A549 (cell line): ENCODE measurements at regions not wholly inside any gene's neighbourhood (a gene's known extent, or its start where the extent isn't known, plus 50 kb on each side); places are given as distances from the start of the nearest gene placed in this dataset.

Experiments used
- ATAC-seq, 2 experiments: fragments of 200-7000 bp in 1 of 2; fragments of >200 bp in 1 of 2; cut with Nextera tagmentation in 1 of 2; cut with Tn5 transposase in 1 of 2; 3 replicates each; pipeline versions ENCODE4 v1.8.0 to v1.9.1; 2018 to 2020; ENCODE audit warnings: mild to moderate bottlenecking in 1 of 2, moderate library complexity in 1 of 2
- CTCF ChIA-PET: fragments of 300-600 bp; sonication (Branson Sonifier 250); formaldehyde crosslinking; extraction: SDS; loops from one replicate; lab custom pipeline; 2021; ENCODE audit warnings: antibody characterized with exemption, inconsistent platforms; lab: Yijun Ruan, JAX
- POLR2A ChIA-PET: fragments of 350-600 bp; formaldehyde crosslinking; extraction: SDS; loops from one replicate; lab custom pipeline; 2021; ENCODE audit warnings: antibody characterized with exemption, inconsistent platforms; lab: Yijun Ruan, JAX
- DNase-seq, 2 experiments: peaks; one replicate each; pipeline versions ENCODE4 v3.0.0 to v3.0.0-alpha.2; 2011 to 2016; ENCODE audit warnings: low read depth in 1 of 2, low spot score in 1 of 2
- FAIRE-seq: peaks from 2 replicates; lab custom pipeline; 2011; peaks lifted over from hg19 to GRCh38; lab: Jason Lieb, UNC
- H3K27ac ChIP-seq, 2 experiments: fragments of >200 bp; sonication (Bioruptor Twin); formaldehyde crosslinking; 3 replicates each; pipeline ENCODE4 v1.5.1; 2016 to 2017
- H3K4me1 ChIP-seq: fragments of >200 bp; sonication (Bioruptor Twin); formaldehyde crosslinking; 3 replicates; pipeline ENCODE4 v1.6.1; 2016
- H3K4me2 ChIP-seq: fragments of >200 bp; sonication (Bioruptor Twin); formaldehyde crosslinking; 3 replicates; pipeline ENCODE4 v1.6.1; 2016
- H3K4me3 ChIP-seq: fragments of >200 bp; sonication (Bioruptor Twin); formaldehyde crosslinking; 3 replicates; pipeline ENCODE4 v1.5.1; 2016
- H3K9me3 ChIP-seq: fragments of >200 bp; sonication (Bioruptor Twin); formaldehyde crosslinking; 3 replicates; pipeline ENCODE4 v1.6.1; 2016
- CBX8 ChIP-seq: fragments of 200-600 bp; sonication (generic); IDR thresholded peaks from 2 replicates; pipeline ENCODE4 v1.6.1; 2016
- CEBPB ChIP-seq, 2 experiments: fragments of >200 bp in 1 of 2; sonication (Bioruptor Twin) in 1 of 2; formaldehyde crosslinking in 1 of 2; IDR thresholded peaks; 2 replicates each; pipeline ENCODE4 v1.6.1; 2012 to 2016
- CHD4 ChIP-seq: fragments of 200-600 bp; sonication (generic); IDR thresholded peaks from 2 replicates; pipeline ENCODE4 v1.6.1; 2016; ENCODE audit warnings: antibody characterized with exemption, mild to moderate bottlenecking, borderline replicate concordance
- EHF ChIP-seq: fragments of 250-450 bp; sonication (Bioruptor Pico); IDR thresholded peaks from 2 replicates; pipeline ENCODE4 v1.5.0; 2020; ENCODE audit warnings: mild to moderate bottlenecking
- EHMT2 ChIP-seq: fragments of 200-600 bp; sonication (generic); IDR thresholded peaks from 2 replicates; pipeline ENCODE4 v1.6.1; 2016; ENCODE audit warnings: antibody characterized with exemption, low read depth, mild to moderate bottlenecking, moderate library complexity
- ESRRA ChIP-seq: fragments of 150-350 bp; IDR thresholded peaks from 2 replicates; pipeline ENCODE4 v1.6.1; 2014; ENCODE audit warnings: mild to moderate bottlenecking, low read length, borderline replicate concordance
- FOSB ChIP-seq: fragments of 250-450 bp; sonication (Bioruptor Pico); IDR thresholded peaks from 2 replicates; pipeline ENCODE4 v1.5.0; 2020; ENCODE audit warnings: mild to moderate bottlenecking, moderate library complexity
- FOXS1 ChIP-seq: fragments of 250-450 bp; sonication (Bioruptor Pico); IDR thresholded peaks from 2 replicates; pipeline ENCODE4 v1.5.0; 2020; ENCODE audit warnings: mild to moderate bottlenecking, moderate library complexity
- GATA3 ChIP-seq: IDR thresholded peaks from 2 replicates; pipeline ENCODE4 v1.6.1; 2012; ENCODE audit warnings: borderline replicate concordance
- HEYL ChIP-seq: fragments of 250-450 bp; sonication (Bioruptor Pico); IDR thresholded peaks from 2 replicates; pipeline ENCODE4 v1.8.0; 2021; ENCODE audit warnings: mild to moderate bottlenecking, moderate library complexity
- HOXB13 ChIP-seq: fragments of 250-450 bp; sonication (Bioruptor Pico); IDR thresholded peaks from 2 replicates; pipeline ENCODE4 v1.5.0; 2020; ENCODE audit warnings: low read depth, mild to moderate bottlenecking, moderate library complexity
- KDM5A ChIP-seq: fragments of 200-600 bp; sonication (generic); IDR thresholded peaks from 2 replicates; pipeline ENCODE4 v1.6.1; 2016; ENCODE audit warnings: antibody characterized with exemption, mild to moderate bottlenecking
- MAFK ChIP-seq: fragments of 450-650 bp; IDR thresholded peaks from 2 replicates; pipeline ENCODE4 v1.6.1; 2014; ENCODE audit not compliant: partially characterized antibody
- MAZ ChIP-seq: fragments of 150-350 bp; IDR thresholded peaks from 2 replicates; pipeline ENCODE4 v1.6.1; 2014; ENCODE audit warnings: antibody characterized with exemption, low read depth, low read length, borderline replicate concordance
- MYC ChIP-seq: IDR thresholded peaks from 2 replicates; pipeline ENCODE4 v1.6.1; 2012; ENCODE audit warnings: mild to moderate bottlenecking, inconsistent platforms, low read length, improper control_type of control experiment, borderline replicate concordance
- NR3C1 ChIP-seq: fragments of >200 bp; sonication (Bioruptor Twin); formaldehyde crosslinking; IDR thresholded peaks from 3 replicates; pipeline ENCODE4 v1.6.1; 2017
- POLR2A ChIP-seq: IDR thresholded peaks from 2 replicates; pipeline ENCODE4 v1.6.1; 2012; ENCODE audit warnings: mild to moderate bottlenecking, low read length
- RARB ChIP-seq: fragments of 250-450 bp; sonication (Bioruptor Pico); IDR thresholded peaks from 2 replicates; pipeline ENCODE4 v1.8.0; 2021; ENCODE audit warnings: mild to moderate bottlenecking, moderate library complexity
- RCOR1 ChIP-seq: fragments of 150-350 bp; IDR thresholded peaks from 2 replicates; pipeline ENCODE4 v1.6.1; 2014; ENCODE audit warnings: antibody characterized with exemption, low read length, low read depth
- RNF2 ChIP-seq: fragments of 200-600 bp; sonication (generic); IDR thresholded peaks from 2 replicates; pipeline ENCODE4 v1.6.1; 2016; ENCODE audit warnings: low read depth, mild to moderate bottlenecking, antibody characterized with exemption, moderate library complexity, borderline replicate concordance
- SMC3 ChIP-seq: fragments of >200 bp; sonication (Bioruptor Twin); formaldehyde crosslinking; IDR thresholded peaks from 3 replicates; pipeline ENCODE4 v1.6.1; 2018; ENCODE audit warnings: inconsistent platforms
- WGBS: methylation state at CpG from one replicate; pipeline ENCODE4 v1.1.6; 2017; ENCODE audit errors: missing lambda C conversion rate; 5-methylcytosine and 5-hydroxymethylcytosine counted together
- TF ChIP-seq, protein P1 (sequence below): fragments of 250-450 bp; sonication (Bioruptor Pico); IDR thresholded peaks from 2 replicates; pipeline ENCODE4 v1.5.0; 2020; ENCODE audit warnings: low read depth, mild to moderate bottlenecking, moderate library complexity
- TF ChIP-seq, protein P2 (sequence below): fragments of 450-650 bp; IDR thresholded peaks from 2 replicates; pipeline ENCODE4 v1.6.1; 2014; ENCODE audit warnings: antibody characterized with exemption
- TF ChIP-seq, protein P3 (sequence below): IDR thresholded peaks from 2 replicates; pipeline ENCODE4 v1.6.1; 2012; ENCODE audit warnings: low read depth, borderline replicate concordance
- TF ChIP-seq, protein P4 (sequence below): fragments of 200-600 bp; sonication (generic); IDR thresholded peaks from 2 replicates; pipeline ENCODE4 v1.6.1; 2016; ENCODE audit warnings: antibody characterized with exemption, mild to moderate bottlenecking, moderate library complexity
- TF ChIP-seq, protein P5 (sequence below): fragments of >200 bp; sonication (Bioruptor Twin); formaldehyde crosslinking; IDR thresholded peaks from 2 replicates; pipeline ENCODE4 v1.6.1; 2016

DNA sequence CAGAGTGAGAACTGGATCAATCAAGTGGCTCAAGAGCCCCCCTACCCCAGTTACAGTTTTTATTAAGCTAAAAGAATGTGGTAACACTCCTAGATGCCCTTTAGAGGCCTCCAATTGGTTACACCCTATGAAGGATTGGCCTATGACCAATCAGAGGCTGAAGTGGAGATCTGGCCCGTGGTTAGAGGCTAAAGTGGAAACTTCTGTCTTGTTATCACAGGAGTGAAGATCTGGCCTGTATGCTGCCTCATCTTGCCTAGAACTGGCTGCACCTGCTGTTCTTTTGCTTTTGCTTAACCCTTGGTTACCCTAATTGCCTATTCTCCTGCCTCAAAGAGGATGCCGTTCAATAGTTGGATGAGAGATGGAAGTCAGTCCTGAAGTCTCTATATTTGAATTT is 100.1 kb upstream of the MAP2 start:
- no peak for FAIRE-seq
- no peak overlapping the region for H3K4me3 ChIP-seq
- DNase-seq: no peak
- POLR2A ChIA-PET: no interaction called here
- ATAC-seq: no peak
- TF ChIP-seq SMC3 (no peak), EHMT2 (no peak), MYC (no peak), HEYL (CRISPR knock-in tag) (no peak), MAFK (no peak), RARB (CRISPR knock-in tag) (no peak), POLR2A (no peak)
- TF ChIP-seq, protein P1, sequence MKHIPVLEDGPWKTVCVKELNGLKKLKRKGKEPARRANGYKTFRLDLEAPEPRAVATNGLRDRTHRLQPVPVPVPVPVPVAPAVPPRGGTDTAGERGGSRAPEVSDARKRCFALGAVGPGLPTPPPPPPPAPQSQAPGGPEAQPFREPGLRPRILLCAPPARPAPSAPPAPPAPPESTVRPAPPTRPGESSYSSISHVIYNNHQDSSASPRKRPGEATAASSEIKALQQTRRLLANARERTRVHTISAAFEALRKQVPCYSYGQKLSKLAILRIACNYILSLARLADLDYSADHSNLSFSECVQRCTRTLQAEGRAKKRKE (CRISPR knock-in tag): no peak
- TF ChIP-seq, protein P2, sequence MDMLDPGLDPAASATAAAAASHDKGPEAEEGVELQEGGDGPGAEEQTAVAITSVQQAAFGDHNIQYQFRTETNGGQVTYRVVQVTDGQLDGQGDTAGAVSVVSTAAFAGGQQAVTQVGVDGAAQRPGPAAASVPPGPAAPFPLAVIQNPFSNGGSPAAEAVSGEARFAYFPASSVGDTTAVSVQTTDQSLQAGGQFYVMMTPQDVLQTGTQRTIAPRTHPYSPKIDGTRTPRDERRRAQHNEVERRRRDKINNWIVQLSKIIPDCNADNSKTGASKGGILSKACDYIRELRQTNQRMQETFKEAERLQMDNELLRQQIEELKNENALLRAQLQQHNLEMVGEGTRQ: no peak
- no peaks in the 10 kb centered on the region for H3K9me3 ChIP-seq
- H3K4me2 ChIP-seq: no peak overlapping the region
- 55% methylated on average over 2 of the region's 2 CpGs for WGBS
- H3K27ac ChIP-seq: no peak overlapping the region
- no peaks in the 10 kb centered on the region for H3K4me1 ChIP-seq
- CTCF ChIA-PET: interaction anchor here (1.4 to 5.2 kb wide), 4 partner anchors 11 to 917 kb away, joined by 3 to 34 read pairs (median 4); no protein-coding TSS in a partner anchor

DNA sequence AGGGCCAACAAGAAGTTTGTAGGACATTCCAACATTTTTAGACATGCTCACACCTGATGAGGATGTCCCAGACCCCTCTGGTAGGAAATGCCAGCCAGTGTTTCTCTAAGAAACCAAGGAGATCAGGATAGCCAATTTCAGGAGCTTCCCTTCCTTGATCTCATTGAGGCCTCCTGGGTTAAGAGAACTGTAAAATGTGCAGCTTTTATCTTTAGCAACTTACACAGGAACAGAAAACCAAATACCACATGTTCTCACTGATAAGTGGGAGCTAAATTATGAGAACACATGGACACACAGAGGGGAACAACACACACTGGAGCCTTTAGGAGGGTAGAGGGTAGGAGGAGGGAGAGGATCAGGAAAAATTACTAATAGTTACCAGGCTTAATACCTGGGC is 99.6 kb upstream of the MAP2 start:
- POLR2A ChIA-PET: no interaction called here
- ATAC-seq (no peak), DNase-seq (no peak), FAIRE-seq (no peak)
- no peak overlapping the region for H3K4me3 ChIP-seq
- no peak overlapping the region for H3K4me2 ChIP-seq
- no peak for TF ChIP-seq RCOR1
- TF ChIP-seq CBX8: no peak
- TF ChIP-seq EHF (CRISPR knock-in tag): no peak
- TF ChIP-seq HEYL (CRISPR knock-in tag): no peak
- TF ChIP-seq FOSB (CRISPR knock-in tag): no peak
- no peak for TF ChIP-seq CEBPB (IDR thresholded peaks at IDR 0.05)
- no peak for TF ChIP-seq CHD4
- TF ChIP-seq NR3C1: no peak
- no peak for TF ChIP-seq GATA3
- TF ChIP-seq, protein P3, sequence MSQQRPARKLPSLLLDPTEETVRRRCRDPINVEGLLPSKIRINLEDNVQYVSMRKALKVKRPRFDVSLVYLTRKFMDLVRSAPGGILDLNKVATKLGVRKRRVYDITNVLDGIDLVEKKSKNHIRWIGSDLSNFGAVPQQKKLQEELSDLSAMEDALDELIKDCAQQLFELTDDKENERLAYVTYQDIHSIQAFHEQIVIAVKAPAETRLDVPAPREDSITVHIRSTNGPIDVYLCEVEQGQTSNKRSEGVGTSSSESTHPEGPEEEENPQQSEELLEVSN: no peak
- no peak for TF ChIP-seq ESRRA
- TF ChIP-seq, protein P4, sequence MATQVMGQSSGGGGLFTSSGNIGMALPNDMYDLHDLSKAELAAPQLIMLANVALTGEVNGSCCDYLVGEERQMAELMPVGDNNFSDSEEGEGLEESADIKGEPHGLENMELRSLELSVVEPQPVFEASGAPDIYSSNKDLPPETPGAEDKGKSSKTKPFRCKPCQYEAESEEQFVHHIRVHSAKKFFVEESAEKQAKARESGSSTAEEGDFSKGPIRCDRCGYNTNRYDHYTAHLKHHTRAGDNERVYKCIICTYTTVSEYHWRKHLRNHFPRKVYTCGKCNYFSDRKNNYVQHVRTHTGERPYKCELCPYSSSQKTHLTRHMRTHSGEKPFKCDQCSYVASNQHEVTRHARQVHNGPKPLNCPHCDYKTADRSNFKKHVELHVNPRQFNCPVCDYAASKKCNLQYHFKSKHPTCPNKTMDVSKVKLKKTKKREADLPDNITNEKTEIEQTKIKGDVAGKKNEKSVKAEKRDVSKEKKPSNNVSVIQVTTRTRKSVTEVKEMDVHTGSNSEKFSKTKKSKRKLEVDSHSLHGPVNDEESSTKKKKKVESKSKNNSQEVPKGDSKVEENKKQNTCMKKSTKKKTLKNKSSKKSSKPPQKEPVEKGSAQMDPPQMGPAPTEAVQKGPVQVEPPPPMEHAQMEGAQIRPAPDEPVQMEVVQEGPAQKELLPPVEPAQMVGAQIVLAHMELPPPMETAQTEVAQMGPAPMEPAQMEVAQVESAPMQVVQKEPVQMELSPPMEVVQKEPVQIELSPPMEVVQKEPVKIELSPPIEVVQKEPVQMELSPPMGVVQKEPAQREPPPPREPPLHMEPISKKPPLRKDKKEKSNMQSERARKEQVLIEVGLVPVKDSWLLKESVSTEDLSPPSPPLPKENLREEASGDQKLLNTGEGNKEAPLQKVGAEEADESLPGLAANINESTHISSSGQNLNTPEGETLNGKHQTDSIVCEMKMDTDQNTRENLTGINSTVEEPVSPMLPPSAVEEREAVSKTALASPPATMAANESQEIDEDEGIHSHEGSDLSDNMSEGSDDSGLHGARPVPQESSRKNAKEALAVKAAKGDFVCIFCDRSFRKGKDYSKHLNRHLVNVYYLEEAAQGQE: no peak
- TF ChIP-seq, protein P5, sequence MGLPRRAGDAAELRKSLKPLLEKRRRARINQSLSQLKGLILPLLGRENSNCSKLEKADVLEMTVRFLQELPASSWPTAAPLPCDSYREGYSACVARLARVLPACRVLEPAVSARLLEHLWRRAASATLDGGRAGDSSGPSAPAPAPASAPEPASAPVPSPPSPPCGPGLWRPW: no peak
- no peak for TF ChIP-seq RNF2
- TF ChIP-seq HOXB13 (CRISPR knock-in tag): no peak
- TF ChIP-seq KDM5A: no peak
- no peak for TF ChIP-seq MAZ
- TF ChIP-seq FOXS1 (CRISPR knock-in tag): no peak
- CTCF ChIA-PET: interaction anchor here (1.0 to 5.2 kb wide), 6 partner anchors 10 to 917 kb away, joined by 3 to 34 read pairs (median 3); no protein-coding TSS in a partner anchor
- no peaks in the 10 kb centered on the region for H3K9me3 ChIP-seq
- H3K4me1 ChIP-seq: no peaks in the 10 kb centered on the region
- no peak overlapping the region for H3K27ac ChIP-seq
